ENCODE measurements at regions not wholly inside any gene's neighbourhood (a gene's known extent, or its start where the extent isn't known, plus 50 kb on each side); places are given as distances from the start of the nearest gene placed in this dataset.
"Not testable (repeated sequence)": the region's sequence is repeated elsewhere in the genome, so short reads cannot be mapped to it uniquely, and the experiment has no call there.

- FAIRE-seq (no peak), DNase-seq (ENCODE audit: insufficient read length, low spot score) (no peak)
Observed at GRCh38 chr12:87198181-87198580, 831.0 kb downstream of the C12orf50 start.

- DNase-seq (ENCODE audit: insufficient read length, low spot score) (no peak), FAIRE-seq (no peak)
Observed at GRCh38 chr12:87196321-87196720, 832.9 kb downstream of the C12orf50 start.

GRCh38 chr12:87194389-87194788, 834.8 kb downstream of the C12orf50 start:
- FAIRE-seq; DNase-seq (ENCODE audit: insufficient read length, low spot score): not testable (repeated sequence)

GRCh38 chr12:87185367-87185766, 843.8 kb downstream of the C12orf50 start:
- FAIRE-seq = no peak
- no peak for DNase-seq (ENCODE audit: insufficient read length, low spot score)

- no peak for FAIRE-seq
- DNase-seq (ENCODE audit: insufficient read length, low spot score) = no peak
Observed at GRCh38 chr12:87182696-87183233, 846.4 kb downstream of the C12orf50 start.

GRCh38 chr12:87171356-87171755, 857.8 kb downstream of the C12orf50 start:
- DNase-seq (ENCODE audit: insufficient read length, low spot score) = no peak

GRCh38 chr12:87169010-87169409, 860.2 kb downstream of the C12orf50 start:
- no peak for FAIRE-seq

More at GRCh38 chr12:87171356-87171755, 857.8 kb downstream of the C12orf50 start:
- FAIRE-seq = no peak

GRCh38 chr12:87165733-87166375, 863.3 kb downstream of the C12orf50 start:
- no peak for FAIRE-seq
- no peak for DNase-seq (ENCODE audit: insufficient read length, low spot score)

More at GRCh38 chr12:87169010-87169409, 860.2 kb downstream of the C12orf50 start:
- no peak for DNase-seq (ENCODE audit: insufficient read length, low spot score)

- DNase-seq (ENCODE audit: insufficient read length, low spot score) (no peak), FAIRE-seq (no peak)
Observed at GRCh38 chr12:87163122-87163521, 866.1 kb downstream of the C12orf50 start.

- FAIRE-seq = no peak
- DNase-seq (ENCODE audit: insufficient read length, low spot score) = no peak
Observed at GRCh38 chr12:87160848-87161601, 868.2 kb downstream of the C12orf50 start.

GRCh38 chr12:87157791-87158190, 871.4 kb downstream of the C12orf50 start:
- FAIRE-seq = no peak

GRCh38 chr12:87155621-87156020, 873.6 kb downstream of the C12orf50 start:
- DNase-seq (ENCODE audit: insufficient read length, low spot score) = no peak
- FAIRE-seq = no peak

More at GRCh38 chr12:87157791-87158190, 871.4 kb downstream of the C12orf50 start:
- DNase-seq (ENCODE audit: insufficient read length, low spot score) = no peak

- FAIRE-seq = no peak
Observed at GRCh38 chr12:87152841-87153528, 876.2 kb downstream of the C12orf50 start.

GRCh38 chr12:87152075-87152474, 877.1 kb downstream of the C12orf50 start:
- FAIRE-seq = no peak
- DNase-seq (ENCODE audit: insufficient read length, low spot score) = no peak

More at GRCh38 chr12:87152841-87153528, 876.2 kb downstream of the C12orf50 start:
- DNase-seq (ENCODE audit: insufficient read length, low spot score) = no peak

- DNase-seq (ENCODE audit: insufficient read length, low spot score) = no peak
- no peak for FAIRE-seq
Observed at GRCh38 chr12:87150969-87151662, 878.1 kb downstream of the C12orf50 start.

GRCh38 chr12:87142342-87142741, 886.2 kb upstream of the MGAT4C start:
- FAIRE-seq (no peak), DNase-seq (ENCODE audit: insufficient read length, low spot score) (no peak)

GRCh38 chr12:87141091-87141490, 884.9 kb upstream of the MGAT4C start:
- no peak for DNase-seq (ENCODE audit: insufficient read length, low spot score)
- FAIRE-seq = no peak

GRCh38 chr12:87140262-87140661, 884.1 kb upstream of the MGAT4C start:
- DNase-seq (ENCODE audit: insufficient read length, low spot score) = no peak

GRCh38 chr12:87137220-87137619, 881.0 kb upstream of the MGAT4C start:
- FAIRE-seq = no peak
- no peak for DNase-seq (ENCODE audit: insufficient read length, low spot score)

More at GRCh38 chr12:87140262-87140661, 884.1 kb upstream of the MGAT4C start:
- no peak for FAIRE-seq

- no peak for FAIRE-seq
- DNase-seq (ENCODE audit: insufficient read length, low spot score) = no peak
Observed at GRCh38 chr12:87136330-87136976, 880.3 kb upstream of the MGAT4C start.

Measured in GM19239 (cell line).